ENCODE measurements at regions not wholly inside any gene's neighbourhood (a gene's known extent, or its start where the extent isn't known, plus 50 kb on each side); places are given as distances from the start of the nearest gene placed in this dataset.

GRCh38 chr12:22935090-22935489 is 310.1 kb downstream of the ETNK1 start:
- H3K4me3 ChIP-seq (ENCODE audit: low read depth, low read length) = no peak overlapping the region
- no peak for DNase-seq (ENCODE audit: low read depth)

GRCh38 chr12:22935501-22935900 is 310.5 kb downstream of the ETNK1 start:
- TF ChIP-seq, protein P1, sequence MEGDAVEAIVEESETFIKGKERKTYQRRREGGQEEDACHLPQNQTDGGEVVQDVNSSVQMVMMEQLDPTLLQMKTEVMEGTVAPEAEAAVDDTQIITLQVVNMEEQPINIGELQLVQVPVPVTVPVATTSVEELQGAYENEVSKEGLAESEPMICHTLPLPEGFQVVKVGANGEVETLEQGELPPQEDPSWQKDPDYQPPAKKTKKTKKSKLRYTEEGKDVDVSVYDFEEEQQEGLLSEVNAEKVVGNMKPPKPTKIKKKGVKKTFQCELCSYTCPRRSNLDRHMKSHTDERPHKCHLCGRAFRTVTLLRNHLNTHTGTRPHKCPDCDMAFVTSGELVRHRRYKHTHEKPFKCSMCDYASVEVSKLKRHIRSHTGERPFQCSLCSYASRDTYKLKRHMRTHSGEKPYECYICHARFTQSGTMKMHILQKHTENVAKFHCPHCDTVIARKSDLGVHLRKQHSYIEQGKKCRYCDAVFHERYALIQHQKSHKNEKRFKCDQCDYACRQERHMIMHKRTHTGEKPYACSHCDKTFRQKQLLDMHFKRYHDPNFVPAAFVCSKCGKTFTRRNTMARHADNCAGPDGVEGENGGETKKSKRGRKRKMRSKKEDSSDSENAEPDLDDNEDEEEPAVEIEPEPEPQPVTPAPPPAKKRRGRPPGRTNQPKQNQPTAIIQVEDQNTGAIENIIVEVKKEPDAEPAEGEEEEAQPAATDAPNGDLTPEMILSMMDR (IDR thresholded peaks at IDR 0.05; ENCODE audit: insufficient read depth, low read depth, low read length) = no peak
- peak; percentile 20 for DNase-seq (ENCODE audit: low read depth)
- H3K4me3 ChIP-seq (ENCODE audit: low read depth, low read length) = no peak overlapping the region

More at GRCh38 chr12:22935090-22935489, 310.1 kb downstream of the ETNK1 start:
- TF ChIP-seq, protein P1 (IDR thresholded peaks at IDR 0.05; ENCODE audit: insufficient read depth, low read depth, low read length) = no peak

GRCh38 chr12:22938323-22938722 is 313.4 kb downstream of the ETNK1 start:
- DNase-seq (ENCODE audit: low read depth) = no peak
- TF ChIP-seq, protein P1 (IDR thresholded peaks at IDR 0.05; ENCODE audit: insufficient read depth, low read depth, low read length) = no peak
- no peak overlapping the region for H3K4me3 ChIP-seq (ENCODE audit: low read depth, low read length)

- H3K4me3 ChIP-seq (ENCODE audit: low read depth, low read length) = no peak overlapping the region
- TF ChIP-seq, protein P1 (IDR thresholded peaks at IDR 0.05; ENCODE audit: insufficient read depth, low read depth, low read length) = no peak
- no peak for DNase-seq (ENCODE audit: low read depth)
Measured at GRCh38 chr12:22951206-22951605, 326.2 kb downstream of the ETNK1 start.

GRCh38 chr12:22956690-22957089 is 331.7 kb downstream of the ETNK1 start:
- TF ChIP-seq, protein P1 (IDR thresholded peaks at IDR 0.05; ENCODE audit: insufficient read depth, low read depth, low read length) = no peak
- DNase-seq (ENCODE audit: low read depth) = no peak
- H3K4me3 ChIP-seq (ENCODE audit: low read depth, low read length) = no peak overlapping the region

GRCh38 chr12:22967171-22967570 is 342.2 kb downstream of the ETNK1 start:
- TF ChIP-seq, protein P1 (IDR thresholded peaks at IDR 0.05; ENCODE audit: insufficient read depth, low read depth, low read length) = no peak
- no peak overlapping the region for H3K4me3 ChIP-seq (ENCODE audit: low read depth, low read length)
- no peak for DNase-seq (ENCODE audit: low read depth)

GRCh38 chr12:22969521-22969920 is 344.6 kb downstream of the ETNK1 start:
- TF ChIP-seq, protein P1 (IDR thresholded peaks at IDR 0.05; ENCODE audit: insufficient read depth, low read depth, low read length) = no peak
- no peak overlapping the region for H3K4me3 ChIP-seq (ENCODE audit: low read depth, low read length)
- DNase-seq (ENCODE audit: low read depth) = no peak

Data from fibroblast of villous mesenchyme (primary cell).